ENCODE measurements at regions not wholly inside any gene's neighbourhood (a gene's known extent, or its start where the extent isn't known, plus 50 kb on each side); places are given as distances from the start of the nearest gene placed in this dataset.

- in situ Hi-C loops (cut with MboI; ENCODE audit: low pct_ligation_motif_present in 1 of 4, low pct_unique_long_range_greater_than_20kb in 1 of 4, low sequenced_read_pairs in 3 of 4) (no loop called here), intact Hi-C loops (cut with DNase I; ENCODE audit: low total_unique reads) (no loop called here)
- Histone ChIP-seq H3K9me3 (no peaks in the 10 kb centered on the region), H3K4me3 (no peak overlapping the region), H3K4me1 (peaks cover 0 to 6% (median 0%) of the 10 kb centered on the region in 4 donors), H3K27me3 (no peaks in the 10 kb centered on the region), H3K36me3 (no peaks in the 10 kb centered on the region), H3K27ac (no peak overlapping the region)
- TF ChIP-seq POLR2AphosphoS5 (IDR thresholded peaks at IDR 0.05) (no peak), EP300 (IDR thresholded peaks at IDR 0.05; ENCODE audit: low read depth) (no peak), CTCF (IDR thresholded peaks at IDR 0.05) (no peak), POLR2A (IDR thresholded peaks at IDR 0.05) (no peak)
- 80 to 100% methylated on average over 3 to 12 of the region's 12 CpGs for WGBS, 2 donors (ENCODE audit: low coverage in 1 of 2)
- no peak for DNase-seq
Measured at GRCh38 chr16:29316761-29317183, 89.7 kb downstream of the NPIPB11 start.

DNA sequence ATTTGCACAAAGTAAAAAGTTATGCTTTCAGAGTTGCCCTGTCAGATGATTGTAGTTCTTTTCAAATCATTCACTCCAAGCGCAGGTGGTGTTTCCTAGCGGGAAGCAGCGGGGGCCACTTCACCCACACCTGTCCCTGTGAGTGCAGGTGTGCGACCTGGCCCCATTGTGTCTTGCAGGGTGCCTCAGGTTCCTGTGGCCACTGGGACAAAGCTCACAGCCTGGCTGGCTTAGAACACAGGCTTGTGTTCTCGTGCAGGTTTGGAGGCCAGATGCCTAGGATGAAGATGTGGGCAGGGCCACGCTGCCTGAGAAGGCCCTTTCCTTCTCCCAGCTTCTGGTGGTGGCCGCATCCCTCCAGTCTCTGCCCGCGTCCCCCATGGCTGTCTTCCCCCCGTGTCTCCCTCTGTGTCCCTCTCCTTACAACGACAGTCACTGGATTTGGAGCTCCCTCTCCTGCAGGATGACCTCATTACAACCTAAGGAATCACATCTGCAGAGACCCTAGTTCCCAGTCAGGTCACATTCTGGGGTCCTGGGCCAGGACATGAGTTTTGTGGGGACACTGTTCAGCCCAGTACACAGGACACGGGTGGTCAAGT is 90.5 kb downstream of the NPIPB11 start:
- 62% methylated on average over 12 of the region's 12 CpGs; no CpG with 5 or more reads in 1 of the 2 donors for WGBS, 2 donors (ENCODE audit: low coverage in 1 of 2)
- Histone ChIP-seq H3K36me3 (no peaks in the 10 kb centered on the region), H3K4me3 (no peak overlapping the region), H3K9me3 (no peaks in the 10 kb centered on the region), H3K27ac (no peak overlapping the region), H3K4me1 (peaks cover 0 to 6% (median 0%) of the 10 kb centered on the region in 4 donors), H3K27me3 (no peaks in the 10 kb centered on the region)
- TF ChIP-seq POLR2AphosphoS5 (IDR thresholded peaks at IDR 0.05) (no peak), CTCF (IDR thresholded peaks at IDR 0.05) (peak in 4 of 5 experiments; percentile 10 to 29 (median 22))
- in situ Hi-C loops (cut with MboI; ENCODE audit: low pct_ligation_motif_present in 1 of 4, low pct_unique_long_range_greater_than_20kb in 1 of 4, low sequenced_read_pairs in 3 of 4): no loop called here
- intact Hi-C loops (cut with DNase I; ENCODE audit: low total_unique reads): no loop called here
- DNase-seq: no peak

DNA sequence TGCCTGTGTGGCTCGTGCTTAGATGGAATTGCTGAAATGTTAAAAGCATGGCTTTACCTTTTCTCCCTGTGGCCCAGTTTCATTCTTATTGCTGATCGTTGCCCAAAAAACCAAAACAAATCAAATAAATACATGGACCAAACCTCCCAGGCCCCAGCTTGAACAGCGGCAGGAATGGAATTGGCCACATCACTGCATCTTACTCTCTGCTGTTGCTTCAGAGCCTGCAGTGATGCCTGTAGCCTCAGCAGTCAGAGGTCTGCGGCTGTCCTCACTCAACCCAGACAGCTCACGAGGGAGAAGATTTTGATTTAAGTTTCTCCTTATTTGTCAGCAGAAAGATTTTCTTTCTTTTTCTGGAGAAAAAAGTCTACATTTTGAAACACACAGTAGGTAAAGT is 91.5 kb downstream of the NPIPB11 start:
- 76 to 90% methylated on average over 2 to 5 of the region's 5 CpGs for WGBS, 2 donors (ENCODE audit: low coverage in 1 of 2)

GRCh38 chr16:29314292-29314934 is 92.1 kb downstream of the NPIPB11 start:
- in situ Hi-C loops (cut with MboI; ENCODE audit: low pct_ligation_motif_present in 1 of 4, low pct_unique_long_range_greater_than_20kb in 1 of 4, low sequenced_read_pairs in 3 of 4): no loop called here
- WGBS, 2 donors (ENCODE audit: low coverage in 1 of 2): 93% methylated on average over 16 of the region's 20 CpGs; no CpG with 5 or more reads in 1 of the 2 donors
- peaks cover 0 to 6% (median 0%) of the 10 kb centered on the region in 4 donors for H3K4me1 ChIP-seq
- no peak overlapping the region for H3K4me3 ChIP-seq
- intact Hi-C loops (cut with DNase I; ENCODE audit: low total_unique reads): no loop called here
- no peaks in the 10 kb centered on the region for H3K36me3 ChIP-seq
- DNase-seq: no peak
- H3K27ac ChIP-seq: no peak overlapping the region
- H3K27me3 ChIP-seq: no peaks in the 10 kb centered on the region
- no peak for TF ChIP-seq EP300 (IDR thresholded peaks at IDR 0.05; ENCODE audit: low read depth)
- TF ChIP-seq CTCF (IDR thresholded peaks at IDR 0.05): no peak
- no peak for TF ChIP-seq POLR2AphosphoS5 (IDR thresholded peaks at IDR 0.05)
- TF ChIP-seq POLR2A (IDR thresholded peaks at IDR 0.05): no peak
- no peaks in the 10 kb centered on the region for H3K9me3 ChIP-seq

More for the DNA sequence above, 91.5 kb downstream of the NPIPB11 start:
- in situ Hi-C loops (cut with MboI; ENCODE audit: low pct_ligation_motif_present in 1 of 4, low pct_unique_long_range_greater_than_20kb in 1 of 4, low sequenced_read_pairs in 3 of 4): no loop called here
- TF ChIP-seq POLR2A (IDR thresholded peaks at IDR 0.05) (no peak), POLR2AphosphoS5 (IDR thresholded peaks at IDR 0.05) (no peak), EP300 (IDR thresholded peaks at IDR 0.05; ENCODE audit: low read depth) (no peak), CTCF (IDR thresholded peaks at IDR 0.05) (no peak)
- DNase-seq: no peak
- Histone ChIP-seq H3K36me3 (no peaks in the 10 kb centered on the region), H3K27me3 (no peaks in the 10 kb centered on the region), H3K9me3 (no peaks in the 10 kb centered on the region), H3K27ac (no peak overlapping the region), H3K4me3 (no peak overlapping the region), H3K4me1 (peaks cover 0 to 6% (median 0%) of the 10 kb centered on the region in 4 donors)
- intact Hi-C loops (cut with DNase I; ENCODE audit: low total_unique reads): no loop called here

All from transverse colon (tissue), 4 donors.